ENCODE measurements at regions not wholly inside any gene's neighbourhood (a gene's known extent, or its start where the extent isn't known, plus 50 kb on each side); places are given as distances from the start of the nearest gene placed in this dataset.
"Not testable (repeated sequence)": the region's sequence is repeated elsewhere in the genome, so short reads cannot be mapped to it uniquely, and the experiment has no call there.

GRCh38 chrX:22527302-22527701, 254.6 kb downstream of the CBLL2 start:
- H3K9me3 Mint-ChIP-seq: peaks cover 2% of the 10 kb centered on the region
- H3K27ac Mint-ChIP-seq: no peak overlapping the region
- no peak overlapping the region for H3K4me3 Mint-ChIP-seq
- DNase-seq: no peak
- no peaks in the 10 kb centered on the region for H3K27me3 Mint-ChIP-seq
- no peaks in the 10 kb centered on the region for H3K36me3 Mint-ChIP-seq (ENCODE audit: low read depth)
- intact Hi-C loops (cut with micrococcal nuclease): no loop called here
- no peaks in the 10 kb centered on the region for H3K4me1 Mint-ChIP-seq

- Mint-ChIP-seq H3K4me3 (no peak overlapping the region), H3K4me1 (no peaks in the 10 kb centered on the region), H3K27ac (no peak overlapping the region), H3K36me3 (ENCODE audit: low read depth) (no peaks in the 10 kb centered on the region), H3K9me3 (no peaks in the 10 kb centered on the region), H3K27me3 (no peaks in the 10 kb centered on the region)
- intact Hi-C loops (cut with micrococcal nuclease): no loop called here
- DNase-seq: no peak
Observed at GRCh38 chrX:22533898-22534297, 261.2 kb downstream of the CBLL2 start.

- DNase-seq: no peak
- Mint-ChIP-seq H3K9me3 (no peaks in the 10 kb centered on the region), H3K36me3 (ENCODE audit: low read depth) (no peaks in the 10 kb centered on the region), H3K27me3 (no peaks in the 10 kb centered on the region), H3K4me3 (no peak overlapping the region), H3K27ac (no peak overlapping the region), H3K4me1 (no peaks in the 10 kb centered on the region)
- intact Hi-C loops (cut with micrococcal nuclease): no loop called here
Observed at GRCh38 chrX:22534643-22535042, 261.9 kb downstream of the CBLL2 start.

GRCh38 chrX:22536746-22537304, 264.1 kb downstream of the CBLL2 start:
- intact Hi-C loops (cut with micrococcal nuclease): no loop called here
- H3K4me3 Mint-ChIP-seq: no peak overlapping the region
- no peaks in the 10 kb centered on the region for H3K27me3 Mint-ChIP-seq
- no peak overlapping the region for H3K27ac Mint-ChIP-seq
- no peaks in the 10 kb centered on the region for H3K9me3 Mint-ChIP-seq
- DNase-seq: no peak
- H3K4me1 Mint-ChIP-seq: no peaks in the 10 kb centered on the region
- no peaks in the 10 kb centered on the region for H3K36me3 Mint-ChIP-seq (ENCODE audit: low read depth)

GRCh38 chrX:22538580-22538979, 265.9 kb downstream of the CBLL2 start:
- no peaks in the 10 kb centered on the region for H3K9me3 Mint-ChIP-seq
- no peaks in the 10 kb centered on the region for H3K27me3 Mint-ChIP-seq
- H3K36me3 Mint-ChIP-seq (ENCODE audit: low read depth): no peaks in the 10 kb centered on the region
- no peaks in the 10 kb centered on the region for H3K4me1 Mint-ChIP-seq
- intact Hi-C loops (cut with micrococcal nuclease): no loop called here
- H3K27ac Mint-ChIP-seq: no peak overlapping the region
- no peak overlapping the region for H3K4me3 Mint-ChIP-seq
- DNase-seq: no peak

- Mint-ChIP-seq H3K27ac (no peak overlapping the region), H3K27me3 (no peaks in the 10 kb centered on the region), H3K4me1 (no peaks in the 10 kb centered on the region), H3K36me3 (ENCODE audit: low read depth) (no peaks in the 10 kb centered on the region), H3K4me3 (no peak overlapping the region), H3K9me3 (no peaks in the 10 kb centered on the region)
- intact Hi-C loops (cut with micrococcal nuclease): no loop called here
- no peak for DNase-seq
Observed at GRCh38 chrX:22541926-22542325, 269.2 kb downstream of the CBLL2 start.

GRCh38 chrX:22542641-22543040, 269.9 kb downstream of the CBLL2 start:
- H3K9me3 Mint-ChIP-seq: no peaks in the 10 kb centered on the region
- no peaks in the 10 kb centered on the region for H3K27me3 Mint-ChIP-seq
- H3K36me3 Mint-ChIP-seq (ENCODE audit: low read depth): no peaks in the 10 kb centered on the region
- no peaks in the 10 kb centered on the region for H3K4me1 Mint-ChIP-seq
- H3K27ac Mint-ChIP-seq: no peak overlapping the region
- DNase-seq: no peak
- no peak overlapping the region for H3K4me3 Mint-ChIP-seq
- intact Hi-C loops (cut with micrococcal nuclease): no loop called here

GRCh38 chrX:22559506-22559905, 286.8 kb downstream of the CBLL2 start:
- no peak for DNase-seq
- no peaks in the 10 kb centered on the region for H3K36me3 Mint-ChIP-seq (ENCODE audit: low read depth)
- no peak overlapping the region for H3K27ac Mint-ChIP-seq
- intact Hi-C loops (cut with micrococcal nuclease): no loop called here
- H3K9me3 Mint-ChIP-seq: no peaks in the 10 kb centered on the region
- no peaks in the 10 kb centered on the region for H3K27me3 Mint-ChIP-seq
- H3K4me3 Mint-ChIP-seq: no peak overlapping the region
- no peaks in the 10 kb centered on the region for H3K4me1 Mint-ChIP-seq

GRCh38 chrX:22575161-22575845, 302.6 kb downstream of the CBLL2 start:
- Mint-ChIP-seq H3K36me3 (ENCODE audit: low read depth) (no peaks in the 10 kb centered on the region), H3K27me3 (no peaks in the 10 kb centered on the region), H3K4me1 (no peaks in the 10 kb centered on the region), H3K4me3 (no peak overlapping the region), H3K9me3 (no peaks in the 10 kb centered on the region), H3K27ac (no peak overlapping the region)
- DNase-seq: no peak
- intact Hi-C loops (cut with micrococcal nuclease): no loop called here

GRCh38 chrX:22577181-22577580, 304.5 kb downstream of the CBLL2 start:
- H3K9me3 Mint-ChIP-seq: no peaks in the 10 kb centered on the region
- intact Hi-C loops (cut with micrococcal nuclease): no loop called here
- H3K27me3 Mint-ChIP-seq: no peaks in the 10 kb centered on the region
- H3K27ac Mint-ChIP-seq: no peak overlapping the region
- DNase-seq: no peak
- H3K4me3 Mint-ChIP-seq: no peak overlapping the region
- H3K36me3 Mint-ChIP-seq (ENCODE audit: low read depth): no peaks in the 10 kb centered on the region
- no peaks in the 10 kb centered on the region for H3K4me1 Mint-ChIP-seq

- Mint-ChIP-seq H3K27ac (no peak overlapping the region), H3K27me3 (no peaks in the 10 kb centered on the region), H3K9me3 (no peaks in the 10 kb centered on the region), H3K4me1 (no peaks in the 10 kb centered on the region), H3K4me3 (no peak overlapping the region), H3K36me3 (ENCODE audit: low read depth) (no peaks in the 10 kb centered on the region)
- no peak for DNase-seq
- intact Hi-C loops (cut with micrococcal nuclease): no loop called here
Observed at GRCh38 chrX:22585831-22586230, 313.1 kb downstream of the CBLL2 start.

GRCh38 chrX:22589845-22590244, 317.1 kb downstream of the CBLL2 start:
- Mint-ChIP-seq H3K27ac (no peak overlapping the region), H3K4me3 (no peak overlapping the region), H3K36me3 (ENCODE audit: low read depth) (no peaks in the 10 kb centered on the region), H3K27me3 (no peaks in the 10 kb centered on the region), H3K9me3 (no peaks in the 10 kb centered on the region), H3K4me1 (no peaks in the 10 kb centered on the region)
- DNase-seq: no peak
- intact Hi-C loops (cut with micrococcal nuclease): no loop called here

- Mint-ChIP-seq H3K9me3 (no peaks in the 10 kb centered on the region), H3K36me3 (ENCODE audit: low read depth) (no peaks in the 10 kb centered on the region), H3K27ac (no peak overlapping the region), H3K27me3 (no peaks in the 10 kb centered on the region), H3K4me3 (no peak overlapping the region), H3K4me1 (no peaks in the 10 kb centered on the region)
- no peak for DNase-seq
- intact Hi-C loops (cut with micrococcal nuclease): no loop called here
Observed at GRCh38 chrX:22594766-22595165, 322.1 kb downstream of the CBLL2 start.

GRCh38 chrX:22603060-22603459, 330.3 kb downstream of the CBLL2 start:
- H3K27me3 Mint-ChIP-seq: no peaks in the 10 kb centered on the region
- no peaks in the 10 kb centered on the region for H3K4me1 Mint-ChIP-seq
- intact Hi-C loops (cut with micrococcal nuclease): no loop called here

GRCh38 chrX:22609452-22609851, 336.7 kb downstream of the CBLL2 start:
- H3K4me1 Mint-ChIP-seq; H3K9me3 Mint-ChIP-seq; intact Hi-C loops (cut with micrococcal nuclease); H3K27me3 Mint-ChIP-seq; H3K4me3 Mint-ChIP-seq; H3K27ac Mint-ChIP-seq; DNase-seq; H3K36me3 Mint-ChIP-seq (ENCODE audit: low read depth): not testable (repeated sequence)

More at GRCh38 chrX:22603060-22603459, 330.3 kb downstream of the CBLL2 start:
- no peaks in the 10 kb centered on the region for H3K36me3 Mint-ChIP-seq (ENCODE audit: low read depth)
- no peak for DNase-seq
- H3K27ac Mint-ChIP-seq: no peak overlapping the region
- no peak overlapping the region for H3K4me3 Mint-ChIP-seq
- H3K9me3 Mint-ChIP-seq: peaks cover 4% of the 10 kb centered on the region
